ENCODE measurements at regions not wholly inside any gene's neighbourhood (a gene's known extent, or its start where the extent isn't known, plus 50 kb on each side); places are given as distances from the start of the nearest gene placed in this dataset.
"Not testable (repeated sequence)": the region's sequence is repeated elsewhere in the genome, so short reads cannot be mapped to it uniquely, and the experiment has no call there.

- DNase-seq (ENCODE audit: low spot score): no peak
These were observed 92.1 kb upstream of the FGFR2 start for GRCh38 chr10:121690152-121690848.

- DNase-seq (ENCODE audit: low spot score): no peak
These were observed 89.0 kb upstream of the FGFR2 start for GRCh38 chr10:121687095-121687813.

GRCh38 chr10:121684276-121684675, 86.0 kb upstream of the FGFR2 start:
- peak; percentile 43 for DNase-seq (ENCODE audit: low spot score)

GRCh38 chr10:121683816-121684215, 85.6 kb upstream of the FGFR2 start:
- peak; percentile 55 for DNase-seq (ENCODE audit: low spot score)

- DNase-seq (ENCODE audit: low spot score): no peak
These were observed 85.1 kb upstream of the FGFR2 start for GRCh38 chr10:121683366-121683765.

- DNase-seq (ENCODE audit: low spot score): no peak
These were observed 83.9 kb upstream of the FGFR2 start for GRCh38 chr10:121681997-121682687.

GRCh38 chr10:121680879-121681655, 82.8 kb upstream of the FGFR2 start:
- peak; percentile 77 for DNase-seq (ENCODE audit: low spot score)

- no peak for DNase-seq (ENCODE audit: low spot score)
These were observed 81.7 kb upstream of the FGFR2 start for GRCh38 chr10:121679916-121680315.

- no peak for DNase-seq (ENCODE audit: low spot score)
These were observed 80.5 kb upstream of the FGFR2 start for GRCh38 chr10:121678631-121679174.

- no peak for DNase-seq (ENCODE audit: low spot score)
These were observed 79.6 kb upstream of the FGFR2 start for GRCh38 chr10:121677880-121678279.

- DNase-seq (ENCODE audit: low spot score): no peak
These were observed 77.1 kb upstream of the FGFR2 start for GRCh38 chr10:121675344-121675743.

GRCh38 chr10:121674885-121675284, 76.6 kb upstream of the FGFR2 start:
- DNase-seq (ENCODE audit: low spot score): no peak

GRCh38 chr10:121672733-121673132, 74.5 kb upstream of the FGFR2 start:
- DNase-seq (ENCODE audit: low spot score): no peak

- DNase-seq (ENCODE audit: low spot score): not testable (repeated sequence)
These were observed 71.6 kb upstream of the FGFR2 start for GRCh38 chr10:121669840-121670239.

- DNase-seq (ENCODE audit: low spot score): no peak
These were observed 70.8 kb upstream of the FGFR2 start for GRCh38 chr10:121669028-121669374.

- peak; percentile 88 for DNase-seq (ENCODE audit: low spot score)
These were observed 70.2 kb upstream of the FGFR2 start for GRCh38 chr10:121668314-121669027.

GRCh38 chr10:121667948-121668313, 69.7 kb upstream of the FGFR2 start:
- peak; percentile 66 for DNase-seq (ENCODE audit: low spot score)

- DNase-seq (ENCODE audit: low spot score): no peak
These were observed 67.6 kb upstream of the FGFR2 start for GRCh38 chr10:121665809-121666208.

GRCh38 chr10:121664671-121665070, 66.4 kb upstream of the FGFR2 start:
- DNase-seq (ENCODE audit: low spot score): no peak

- DNase-seq (ENCODE audit: low spot score): no peak
These were observed 65.0 kb upstream of the FGFR2 start for GRCh38 chr10:121662945-121663917.

Measured in umbilical cord (tissue), 1 donor.